Panc1 (cell line): ENCODE measurements at regions not wholly inside any gene's neighbourhood (a gene's known extent, or its start where the extent isn't known, plus 50 kb on each side); places are given as distances from the start of the nearest gene placed in this dataset.

Experiments
- ATAC-seq: fragments of 200-7000 bp; cut with Tn5 transposase; 2 replicates; pipeline ENCODE4 v1.9.1; 2020; ENCODE audit warnings: mild to moderate bottlenecking, moderate library complexity
- BruUV-seq: library from RNA; stranded (reverse); fragments of 400-500 nt; replicated peaks from 2 replicates; lab custom pipeline; 2021; lab: Mats Ljungman, UMichigan
- CTCF ChIA-PET: fragments of 300-600 bp; sonication (Branson Sonifier 250); formaldehyde crosslinking; loops from one replicate; lab custom pipeline; 2022; ENCODE audit warnings: antibody characterized with exemption; lab: Charles Lee
- POLR2A ChIA-PET: fragments of 300-600 bp; sonication (Branson Sonifier 250); formaldehyde crosslinking; loops from one replicate; lab custom pipeline; 2022; ENCODE audit warnings: antibody characterized with exemption; lab: Charles Lee
- DNase-seq: peaks from one replicate; pipeline ENCODE4 v3.0.0-alpha.2; 2010; ENCODE audit warnings: low read depth, low spot score
- H3K27ac ChIP-seq: 2 replicates; pipeline ENCODE4 v1.5.1; 2011; ENCODE audit warnings: mild to moderate bottlenecking, low read length, inconsistent platforms
- H3K27me3 ChIP-seq: fragments of 200-500 bp; sonication (Bioruptor generic); 2 replicates; pipeline ENCODE4 v1.6.0; 2014; ENCODE audit warnings: low read length, inconsistent platforms; ENCODE audit not compliant: control insufficient read depth, insufficient read depth
- H3K36me3 ChIP-seq: fragments of 200-500 bp; sonication (Bioruptor generic); 2 replicates; pipeline ENCODE4 v1.5.1; 2014; ENCODE audit warnings: inconsistent platforms, mild to moderate bottlenecking, low read length, moderate library complexity; ENCODE audit not compliant: control insufficient read depth, insufficient read depth
- H3K4me1 ChIP-seq: 2 replicates; pipeline ENCODE4 v1.5.1; 2011; ENCODE audit warnings: inconsistent platforms, mild to moderate bottlenecking, low read length, moderate library complexity; ENCODE audit not compliant: control insufficient read depth, insufficient read depth
- H3K4me3 ChIP-seq, 2 experiments: 2 replicates each; pipeline ENCODE4 v1.5.1; 2011 to 2012; ENCODE audit warnings: low read depth in 2 of 2, low read length in 2 of 2, mild to moderate bottlenecking in 2 of 2, inconsistent platforms in 1 of 2, moderate library complexity in 1 of 2
- H3K9me3 ChIP-seq: fragments of 200-500 bp; sonication (Bioruptor generic); 2 replicates; pipeline ENCODE4 v1.5.1; 2014; ENCODE audit warnings: low read depth, mild to moderate bottlenecking, inconsistent platforms, low read length, moderate library complexity; ENCODE audit not compliant: control insufficient read depth, insufficient read depth
- CTCF ChIP-seq: fragments of 450-650 bp; IDR thresholded peaks from 2 replicates; pipeline ENCODE4 v1.5.1; 2017; ENCODE audit warnings: mild to moderate bottlenecking
- POLR2AphosphoS5 ChIP-seq: IDR thresholded peaks from 2 replicates; pipeline ENCODE4 v1.6.1; 2012; ENCODE audit warnings: mild to moderate bottlenecking, low read depth, low read length, moderate library complexity
- REST ChIP-seq, 2 experiments: IDR thresholded peaks; 2 replicates each; pipeline ENCODE4 v1.6.1; 2011 to 2012; ENCODE audit warnings: low read depth in 2 of 2, control low read depth in 1 of 2, low read length in 1 of 2, mild to moderate bottlenecking in 1 of 2, moderate library complexity in 1 of 2; ENCODE audit not compliant: insufficient read depth in 1 of 2
- SIN3A ChIP-seq: IDR thresholded peaks from 2 replicates; pipeline ENCODE4 v1.6.1; 2012; ENCODE audit warnings: low read depth, mild to moderate bottlenecking, low read length, moderate library complexity, borderline replicate concordance; ENCODE audit not compliant: insufficient read depth
- TCF7L2 ChIP-seq: IDR thresholded peaks from 2 replicates; pipeline ENCODE4 v1.6.1; 2011; ENCODE audit warnings: mild to moderate bottlenecking, low read depth, low read length, inconsistent platforms
- in situ Hi-C: cut with HindIII; loops from 2 replicates; pipeline ENCODE4 v1.10.0; 2016; ENCODE audit warnings: low sequenced_read_pairs, low pct_unique_long_range_greater_than_20kb
- intact Hi-C: fragments of 100-400 bp; cut with micrococcal nuclease; formaldehyde crosslinking; loops from one replicate; pipeline ENCODE4 v1.10.0; 2022; ENCODE audit not compliant: unreplicated experiment

- in situ Hi-C loops, result no loop called here
- no peak for DNase-seq
- Histone ChIP-seq H3K4me1 (no peaks in the 10 kb centered on the region), H3K36me3 (no peaks in the 10 kb centered on the region), H3K4me3 (no peak overlapping the region), H3K27me3 (no peaks in the 10 kb centered on the region), H3K27ac (no peak overlapping the region), H3K9me3 (no peaks in the 10 kb centered on the region)
- TF ChIP-seq TCF7L2 (no peak), CTCF (no peak)
- POLR2A ChIA-PET, result no interaction called here
- intact Hi-C loops, result no loop called here
- CTCF ChIA-PET, result no interaction called here
- no TSS peak for BruUV-seq
- no peak for ATAC-seq
These were observed 403.9 kb upstream of the CELF2 start for GRCh38 chr10:10613656-10614244.

GRCh38 chr10:10617686-10618085 is 400.0 kb upstream of the CELF2 start:
- Histone ChIP-seq H3K36me3 (no peaks in the 10 kb centered on the region), H3K9me3 (no peaks in the 10 kb centered on the region), H3K4me1 (no peaks in the 10 kb centered on the region), H3K27me3 (no peaks in the 10 kb centered on the region), H3K27ac (no peak overlapping the region), H3K4me3 (no peak overlapping the region)
- no peak for DNase-seq
- ATAC-seq, result no peak
- no TSS peak for BruUV-seq
- CTCF ChIA-PET, result no interaction called here
- no peak for TF ChIP-seq POLR2AphosphoS5
- TF ChIP-seq CTCF, result no peak
- no peak for TF ChIP-seq SIN3A
- TF ChIP-seq REST (IDR thresholded peaks at IDR 0.05; ENCODE audit: insufficient read depth in 1 of 2, low read depth in 2 of 2, low read length in 1 of 2), result no peak
- TF ChIP-seq TCF7L2, result no peak
- intact Hi-C loops, result no loop called here
- in situ Hi-C loops, result no loop called here
- POLR2A ChIA-PET, result no interaction called here
